ENCODE measurements at regions not wholly inside any gene's neighbourhood (a gene's known extent, or its start where the extent isn't known, plus 50 kb on each side); places are given as distances from the start of the nearest gene placed in this dataset.

GRCh38 chr11:121366038-121366437, 73.5 kb downstream of the SC5D start:
- TF ChIP-seq CTCF (IDR thresholded peaks at IDR 0.05) (no peak), POLR2A (IDR thresholded peaks at IDR 0.05) (no peak)

Measured in uterus (tissue), 2 donors.